NB4 (cell line): ENCODE measurements at regions not wholly inside any gene's neighbourhood (a gene's known extent, or its start where the extent isn't known, plus 50 kb on each side); places are given as distances from the start of the nearest gene placed in this dataset.

Experiments used
- DNase-seq: peaks from one replicate; pipeline ENCODE4 v3.0.0; 2010; ENCODE audit warnings: low read depth
- H3K4me3 ChIP-seq: one replicate; pipeline ENCODE4 v1.5.1; 2011; ENCODE audit warnings: mild to moderate bottlenecking, low read depth, low read length, moderate library complexity
- CTCF ChIP-seq: IDR thresholded peaks from one replicate; pipeline ENCODE4 v1.5.1; 2012; ENCODE audit warnings: low read depth, low read length
- MAX ChIP-seq: IDR thresholded peaks from 2 replicates; pipeline ENCODE4 v1.6.1; 2011; ENCODE audit warnings: low read depth, low read length
- MYC ChIP-seq: IDR thresholded peaks from 2 replicates; pipeline ENCODE4 v1.6.1; 2011; ENCODE audit warnings: low read depth, low read length
- POLR2A ChIP-seq: IDR thresholded peaks from 2 replicates; pipeline ENCODE4 v1.6.1; 2011; ENCODE audit warnings: mild to moderate bottlenecking; ENCODE audit not compliant: insufficient read length; ENCODE audit errors: extremely low read depth

GRCh38 chr5:14081791-14082190 is 61.4 kb upstream of the TRIO start:
- H3K4me3 ChIP-seq: no peak overlapping the region
- TF ChIP-seq MYC (no peak), POLR2A (no peak), CTCF (no peak), MAX (no peak)
- DNase-seq: no peak

DNA sequence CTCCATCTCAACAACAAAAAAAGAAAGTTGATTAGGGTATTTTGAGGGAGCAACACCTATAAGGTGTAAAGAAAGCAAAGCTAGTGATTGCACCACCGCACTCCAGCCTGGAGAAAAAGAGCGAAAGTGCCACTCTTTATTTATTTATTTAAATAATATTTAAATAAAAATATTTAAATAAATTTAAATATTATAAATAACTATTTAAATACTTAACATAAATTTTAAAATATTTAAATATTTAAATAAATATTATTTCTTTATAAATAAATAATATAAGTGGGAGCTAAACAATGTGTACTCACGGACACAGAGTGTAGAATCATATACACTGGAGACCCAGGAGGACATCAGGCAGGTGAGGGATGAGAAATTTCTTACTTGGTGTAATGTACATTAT is 64.4 kb upstream of the TRIO start:
- H3K4me3 ChIP-seq: no peak overlapping the region
- DNase-seq: no peak
- TF ChIP-seq POLR2A (no peak), MYC (no peak), MAX (no peak), CTCF (no peak)

GRCh38 chr5:14077501-14077900 is 65.6 kb upstream of the TRIO start:
- TF ChIP-seq MYC: no peak
- TF ChIP-seq POLR2A: no peak
- no peak for TF ChIP-seq MAX
- TF ChIP-seq CTCF: no peak
- no peak overlapping the region for H3K4me3 ChIP-seq
- no peak for DNase-seq

DNA sequence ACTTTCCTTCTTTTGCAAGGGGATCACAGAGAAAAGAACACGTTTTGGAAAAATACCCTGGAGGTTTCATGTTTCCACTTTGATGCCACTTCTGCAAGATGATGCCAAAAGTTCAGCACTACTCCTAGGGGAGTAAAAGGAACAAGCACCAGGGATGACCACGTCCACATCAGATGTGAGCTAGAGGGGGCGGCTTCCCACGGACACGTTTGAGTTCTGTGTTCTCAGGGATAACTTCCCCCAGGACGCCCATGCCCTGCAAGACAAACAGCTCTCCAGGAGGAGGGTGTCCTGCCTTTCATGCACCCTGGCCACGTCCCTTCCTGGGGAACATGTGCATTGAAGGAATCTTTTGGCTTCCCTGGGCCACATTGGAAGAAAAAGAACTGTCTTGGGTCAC is 66.6 kb upstream of the TRIO start:
- TF ChIP-seq MYC: no peak
- TF ChIP-seq POLR2A: no peak
- TF ChIP-seq CTCF: no peak
- H3K4me3 ChIP-seq: no peak overlapping the region
- no peak for DNase-seq

GRCh38 chr5:14075937-14076336 is 67.2 kb upstream of the TRIO start:
- no peak overlapping the region for H3K4me3 ChIP-seq
- TF ChIP-seq CTCF: no peak
- TF ChIP-seq MAX: no peak
- TF ChIP-seq POLR2A: no peak
- TF ChIP-seq MYC: no peak
- no peak for DNase-seq

- DNase-seq: no peak
- H3K4me3 ChIP-seq: no peak overlapping the region
- TF ChIP-seq CTCF: no peak
- no peak for TF ChIP-seq POLR2A
- no peak for TF ChIP-seq MAX
- no peak for TF ChIP-seq MYC
Observed at GRCh38 chr5:14071433-14071832, 71.7 kb upstream of the TRIO start.
